Endothelial cell of umbilical vein (primary cell): ENCODE measurements at regions not wholly inside any gene's neighbourhood (a gene's known extent, or its start where the extent isn't known, plus 50 kb on each side); places are given as distances from the start of the nearest gene placed in this dataset.

Source experiments
- BruUV-seq: library from RNA; stranded (reverse); fragments of 400-500 nt; replicated peaks from 2 replicates; lab custom pipeline; 2021; lab: Mats Ljungman, UMichigan
- CTCF ChIA-PET: fragments of 300-600, 350-600 bp; sonication (Branson Sonifier 250); formaldehyde crosslinking; loops from one replicate; lab custom pipeline; 2021; ENCODE audit warnings: antibody characterized with exemption, inconsistent platforms; lab: Charles Lee
- POLR2A ChIA-PET: fragments of 300-600, 350-600 bp; sonication (Branson Sonifier 250); formaldehyde crosslinking; loops from one replicate; lab custom pipeline; 2021; ENCODE audit warnings: antibody characterized with exemption, inconsistent platforms; lab: Charles Lee
- DNase-seq: peaks from one replicate; pipeline ENCODE4 v3.0.0-alpha.2; 2011; ENCODE audit warnings: low read depth, low spot score
- FAIRE-seq: peaks from 2 replicates; lab custom pipeline; 2011; peaks lifted over from hg19 to GRCh38; lab: Jason Lieb, UNC
- H2AFZ ChIP-seq: 2 replicates; pipeline ENCODE4 v1.6.0; 2012; ENCODE audit warnings: low read depth, low read length, control low read depth, inconsistent platforms
- H3K27ac ChIP-seq: 2 replicates; pipeline ENCODE4 v1.5.1; 2011; ENCODE audit warnings: low read depth, mild to moderate bottlenecking, control low read depth, low read length, moderate library complexity; ENCODE audit not compliant: insufficient read depth
- H3K27me3 ChIP-seq, 2 experiments: 2 replicates each; pipeline versions ENCODE4 v1.6.0 to v1.6.1; 2011; ENCODE audit warnings: low read length in 2 of 2, mixed read lengths in 1 of 2; ENCODE audit not compliant: control insufficient read depth in 2 of 2, insufficient read depth in 2 of 2
- H3K36me3 ChIP-seq, 2 experiments: 2 replicates in 1 of 2; 3 replicates in 1 of 2; pipeline ENCODE4 v1.5.1; 2011; ENCODE audit warnings: low read length in 2 of 2, mild to moderate bottlenecking in 1 of 2, moderate library complexity in 1 of 2; ENCODE audit not compliant: control insufficient read depth in 2 of 2, insufficient read depth in 2 of 2; ENCODE audit errors: extremely low read depth in 1 of 2
- H3K4me1 ChIP-seq: 3 replicates; pipeline ENCODE4 v1.5.1; 2011; ENCODE audit warnings: mild to moderate bottlenecking, low read length; ENCODE audit not compliant: control insufficient read depth, insufficient read depth; ENCODE audit errors: extremely low read depth
- H3K4me2 ChIP-seq: 2 replicates; pipeline ENCODE4 v1.6.1; 2011; ENCODE audit warnings: low read length, control low read depth, mixed read lengths; ENCODE audit not compliant: insufficient read depth
- H3K4me3 ChIP-seq, 3 experiments: fragments of 200-600 bp in 1 of 3; sonication (generic), shearing (Covaris generic) in 1 of 3; replicated peaks in 1 of 3; 2 replicates each; pipeline ENCODE4 v1.5.1; 2011 to 2016; ENCODE audit warnings: control low read depth in 3 of 3, low read length in 3 of 3, mild to moderate bottlenecking in 2 of 3, inconsistent platforms in 1 of 3, low read depth in 1 of 3, moderate library complexity in 1 of 3; ENCODE audit not compliant: insufficient read depth in 1 of 3
- H3K79me2 ChIP-seq: 2 replicates; pipeline ENCODE4 v1.6.0; 2012; ENCODE audit warnings: low read length, inconsistent platforms; ENCODE audit not compliant: control insufficient read depth, insufficient read depth
- H3K9ac ChIP-seq: replicated peaks from 2 replicates; pipeline ENCODE3; 2011; ENCODE audit warnings: low read length, control low read depth; ENCODE audit not compliant: insufficient read depth; ENCODE audit errors: extremely low read depth
- H3K9me1 ChIP-seq: replicated peaks from 3 replicates; pipeline ENCODE4 v1.6.0; 2011; ENCODE audit warnings: mild to moderate bottlenecking, low read length; ENCODE audit not compliant: control insufficient read depth, insufficient read depth; ENCODE audit errors: extremely low read depth
- H3K9me3 ChIP-seq: replicated peaks from 2 replicates; pipeline ENCODE4 v1.5.1; 2012; ENCODE audit warnings: low read length, inconsistent platforms; ENCODE audit not compliant: control insufficient read depth, insufficient read depth
- H4K20me1 ChIP-seq: replicated peaks from 2 replicates; pipeline ENCODE3; 2011; ENCODE audit warnings: mild to moderate bottlenecking, low read length; ENCODE audit not compliant: control insufficient read depth, insufficient read depth; ENCODE audit errors: extremely low read depth
- JUN ChIP-seq: IDR thresholded peaks from 2 replicates; pipeline ENCODE4 v1.6.1; 2011; ENCODE audit warnings: borderline replicate concordance, low read depth; ENCODE audit not compliant: insufficient read length, insufficient read depth
- MAX ChIP-seq: IDR thresholded peaks from 2 replicates; pipeline ENCODE4 v1.6.1; 2011; ENCODE audit not compliant: insufficient read depth, insufficient read length
- MYC ChIP-seq: IDR thresholded peaks from one replicate; pipeline ENCODE4 v1.6.1; 2011; ENCODE audit warnings: mild to moderate bottlenecking, low read depth, low read length
- POLR2A ChIP-seq: IDR thresholded peaks from 2 replicates; pipeline ENCODE4 v1.6.1; 2012; ENCODE audit warnings: low read depth, mild to moderate bottlenecking, control low read depth, low read length
- POLR2AphosphoS5 ChIP-seq: IDR thresholded peaks from 2 replicates; pipeline ENCODE4 v1.6.1; 2012; ENCODE audit warnings: low read depth, mild to moderate bottlenecking, control low read depth, low read length, moderate library complexity; ENCODE audit not compliant: insufficient read depth
- dilution Hi-C: fragments of 300-500 bp; cut with MboI; formaldehyde crosslinking; loops from one replicate; pipeline ENCODE4 v1.15.0; 2019; ENCODE audit warnings: low sequenced_read_pairs; ENCODE audit not compliant: extremely low pct_ligation_motif_present
- intact Hi-C: fragments of 100-400 bp; cut with micrococcal nuclease; formaldehyde crosslinking; loops from one replicate; pipeline ENCODE4 v1.10.0; 2022

GRCh38 chr9:97766610-97767009, 69.5 kb upstream of the XPA start:
- Histone ChIP-seq H3K9ac (no peak overlapping the region), H4K20me1 (no peaks in the 10 kb centered on the region), H3K79me2 (no peaks in the 10 kb centered on the region), H3K9me1 (no peaks in the 10 kb centered on the region), H3K36me3 (no peaks in the 10 kb centered on the region), H3K4me2 (no peak overlapping the region), H3K4me3 (no peak overlapping the region), H3K4me1 (no peaks in the 10 kb centered on the region), H3K9me3 (no peaks in the 10 kb centered on the region), H3K27ac (no peak overlapping the region), H2AFZ (no peak overlapping the region), H3K27me3 (peaks cover 8 to 14% of the 10 kb centered on the region in 2 experiments)
- ChIA-PET POLR2A (no interaction called here), CTCF (no interaction called here)
- intact Hi-C loops (no loop called here), dilution Hi-C loops (no loop called here)
- DNase-seq (no peak), FAIRE-seq (no peak)
- TF ChIP-seq JUN (no peak), MYC (no peak), MAX (no peak), POLR2A (no peak)
- no TSS peak for BruUV-seq

GRCh38 chr9:97767891-97768290, 70.8 kb upstream of the XPA start:
- Histone ChIP-seq H2AFZ (no peak overlapping the region), H4K20me1 (no peaks in the 10 kb centered on the region), H3K36me3 (no peaks in the 10 kb centered on the region), H3K9ac (no peak overlapping the region), H3K27me3 (peaks cover 12 to 13% of the 10 kb centered on the region in 2 experiments), H3K79me2 (no peaks in the 10 kb centered on the region), H3K9me3 (no peaks in the 10 kb centered on the region), H3K9me1 (no peaks in the 10 kb centered on the region), H3K4me1 (no peaks in the 10 kb centered on the region), H3K4me2 (no peak overlapping the region), H3K27ac (no peak overlapping the region), H3K4me3 (no peak overlapping the region)
- CTCF ChIA-PET: no interaction called here
- FAIRE-seq (no peak), DNase-seq (no peak)
- dilution Hi-C loops (no loop called here), intact Hi-C loops (no loop called here)
- no TSS peak for BruUV-seq
- POLR2A ChIA-PET: no interaction called here
- TF ChIP-seq POLR2AphosphoS5: no peak
